Stomach (tissue), 8 donors: ENCODE measurements at regions not wholly inside any gene's neighbourhood (a gene's known extent, or its start where the extent isn't known, plus 50 kb on each side); places are given as distances from the start of the nearest gene placed in this dataset.

Experiments
- DNase-seq, 2 donors: peaks; one replicate each; pipeline versions ENCODE4 v3.0.0 to v3.0.0-alpha.2; 2013 to 2019
- H3K27ac ChIP-seq, 5 donors: fragments of 200-600 bp in 4 of 5; sonication (generic) in 4 of 5; one replicate each; pipeline ENCODE4 v1.5.1; 2013 to 2019; ENCODE audit warnings: mild to moderate bottlenecking in 1 of 5, moderate library complexity in 1 of 5
- H3K27me3 ChIP-seq, 3 donors: fragments of 200-600 bp; sonication (generic); one replicate each; pipeline ENCODE4 v1.5.1; 2017 to 2019; ENCODE audit warnings: mixed run types in 1 of 3
- H3K36me3 ChIP-seq, 4 donors: fragments of 200-600 bp; sonication (generic); 1 replicate in 3 of 4; 2 replicates in 1 of 4; pipeline ENCODE4 v1.5.1; 2016 to 2019
- H3K4me1 ChIP-seq, 4 donors: fragments of 200-600 bp; sonication (generic); one replicate each; pipeline ENCODE4 v1.5.1; 2016 to 2019
- H3K4me3 ChIP-seq, 4 donors: fragments of 200-600 bp; sonication (generic) in 3 of 4; one replicate each; pipeline ENCODE4 v1.5.1; 2016 to 2019; ENCODE audit warnings: mild to moderate bottlenecking in 1 of 4
- H3K9me3 ChIP-seq, 4 donors: fragments of 200-600 bp; sonication (generic); one replicate each; pipeline ENCODE4 v1.5.1; 2016 to 2019
- CTCF ChIP-seq, 7 experiments: fragments of 450-650 bp in 4 of 7; fragments of 200-600 bp in 3 of 7; sonication (generic) in 3 of 7; IDR thresholded peaks; one replicate each; pipeline ENCODE4 v1.5.1; 2016 to 2019; ENCODE audit warnings: antibody characterized with exemption in 7 of 7, control low read depth in 2 of 7, mild to moderate bottlenecking in 1 of 7
- EP300 ChIP-seq: sonication (generic); formaldehyde crosslinking; IDR thresholded peaks from one replicate; pipeline ENCODE4 v1.6.1; 2017; ENCODE audit warnings: antibody characterized with exemption
- POLR2A ChIP-seq, 4 donors: fragments of 450-650 bp; IDR thresholded peaks; one replicate each; pipeline ENCODE4 v1.6.1; 2016; ENCODE audit warnings: antibody characterized with exemption in 4 of 4, control low read depth in 2 of 4, mild to moderate bottlenecking in 1 of 4, moderate library complexity in 1 of 4
- POLR2AphosphoS5 ChIP-seq, 3 donors: sonication (generic); formaldehyde crosslinking; IDR thresholded peaks; one replicate each; pipeline ENCODE4 v1.6.1; 2016; ENCODE audit warnings: antibody characterized with exemption in 3 of 3
- WGBS, 5 donors: extraction: QIAGEN DNeasy Blood & Tissue Kit in 3 of 5; methylation state at CpG; one replicate each; pipeline versions ENCODE4 v1.1.5 to v1.1.7; 2013 to 2018; 5-methylcytosine and 5-hydroxymethylcytosine counted together
- intact Hi-C: fragments of 100-400 bp; cut with DNase I; formaldehyde crosslinking; loops from one replicate; pipeline ENCODE4 v1.15.1; 2023; ENCODE audit warnings: low total_unique reads
- small RNA-seq, 4 donors: library from RNA; depleted of rRNA; stranded (forward); fragments of <200 nt; gene quantifications; one replicate each; pipeline ENCODE3, GENCODE V24; 2016
- donor health status: healthy with polysubstance abuse.
- donor health status: Bipolar disorder and iron deficiency.
- donor health status: healthy.

GRCh38 chr3:79822076-79822475 lies 54.3 kb upstream of the ROBO1 start:
- Histone ChIP-seq H3K36me3 (no peaks in the 10 kb centered on the region), H3K4me3 (no peak overlapping the region), H3K27ac (no peak overlapping the region), H3K27me3 (no peaks in the 10 kb centered on the region), H3K4me1 (no peaks in the 10 kb centered on the region), H3K9me3 (peaks cover 0 to 8% (median 2%) of the 10 kb centered on the region in 4 donors)
- 54 to 71% (median 64%) methylated on average over 2 of the region's 2 CpGs for WGBS, 5 donors
- no peak for DNase-seq
- intact Hi-C loops: no loop called here
- TF ChIP-seq POLR2AphosphoS5 (IDR thresholded peaks at IDR 0.05): no peak
- no peak for TF ChIP-seq EP300
- TF ChIP-seq CTCF (IDR thresholded peaks at IDR 0.05): no peak
- no peak for TF ChIP-seq POLR2A (IDR thresholded peaks at IDR 0.05)

- WGBS, 5 donors: 54 to 71% (median 60%) methylated on average over 4 of the region's 4 CpGs
- DNase-seq: no peak
- no peak overlapping the region for H3K27ac ChIP-seq
- no peak for TF ChIP-seq POLR2A (IDR thresholded peaks at IDR 0.05)
- TF ChIP-seq POLR2AphosphoS5 (IDR thresholded peaks at IDR 0.05): no peak
- no peak for TF ChIP-seq EP300
- TF ChIP-seq CTCF (IDR thresholded peaks at IDR 0.05): no peak
- H3K4me1 ChIP-seq: no peaks in the 10 kb centered on the region
- intact Hi-C loops: no loop called here
- peaks cover 0 to 22% (median 10%) of the 10 kb centered on the region in 4 donors for H3K9me3 ChIP-seq
- no peak overlapping the region for H3K4me3 ChIP-seq
- H3K27me3 ChIP-seq: no peaks in the 10 kb centered on the region
- no peaks in the 10 kb centered on the region for H3K36me3 ChIP-seq
These were observed 52.3 kb upstream of the ROBO1 start for GRCh38 chr3:79820089-79820488.

GRCh38 chr3:79818015-79818414 lies 50.2 kb upstream of the ROBO1 start:
- no peak overlapping the region for H3K4me3 ChIP-seq
- peaks cover 0 to 21% (median 10%) of the 10 kb centered on the region in 4 donors for H3K9me3 ChIP-seq
- no peak for DNase-seq
- intact Hi-C loops: no loop called here
- H3K27ac ChIP-seq: no peak overlapping the region
- no peaks in the 10 kb centered on the region for H3K36me3 ChIP-seq
- 77 to 97% (median 80%) methylated on average over 1 of the region's 1 CpG for WGBS, 5 donors
- H3K27me3 ChIP-seq: no peaks in the 10 kb centered on the region
- TF ChIP-seq CTCF (IDR thresholded peaks at IDR 0.05) (no peak), EP300 (no peak)
- no peaks in the 10 kb centered on the region for H3K4me1 ChIP-seq

Small RNA genes lying in the stretch of these regions (small RNA-seq; reads per million reads assigned to genes)
- gene AC108740.1: 0 reads per million in 4 donors
